ENCODE measurements at regions not wholly inside any gene's neighbourhood (a gene's known extent, or its start where the extent isn't known, plus 50 kb on each side); places are given as distances from the start of the nearest gene placed in this dataset.

- TF ChIP-seq TAF1 (IDR thresholded peaks at IDR 0.05; ENCODE audit: low read depth) (no peak), REST (IDR thresholded peaks at IDR 0.05; ENCODE audit: borderline replicate concordance) (no peak), SMC3 (conservative IDR thresholded peaks at IDR 0.05; ENCODE audit: poor library complexity) (no peak), EP300 (conservative IDR thresholded peaks at IDR 0.05; ENCODE audit: poor library complexity, severe bottlenecking) (no peak), MXI1 (conservative IDR thresholded peaks at IDR 0.05; ENCODE audit: poor library complexity, severe bottlenecking) (no peak), RAD21 (conservative IDR thresholded peaks at IDR 0.05) (no peak), EZH2 (IDR thresholded peaks at IDR 0.05; ENCODE audit: borderline replicate concordance, insufficient read depth, low read length, poor library complexity, severe bottlenecking) (no peak), CTCF (IDR thresholded peaks at IDR 0.05; ENCODE audit: poor library complexity, severe bottlenecking) (no peak), POLR2AphosphoS5 (IDR thresholded peaks at IDR 0.05) (no peak)
- Histone ChIP-seq H3K4me2 (ENCODE audit: low read length) (no peak overlapping the region), H3K79me2 (replicated peaks; ENCODE audit: insufficient read depth, low read length) (no peaks in the 10 kb centered on the region), H3F3A (ENCODE audit: insufficient read depth, low read length, poor library complexity, severe bottlenecking) (no peaks in the 10 kb centered on the region), H3K9me3 (ENCODE audit: low read length) (no peaks in the 10 kb centered on the region), H3K4me3 (ENCODE audit: low read length) (no peak overlapping the region), H3K27ac (ENCODE audit: low read length) (no peak overlapping the region), H3K36me3 (ENCODE audit: insufficient read depth, low read length) (no peaks in the 10 kb centered on the region), H3K27me3 (ENCODE audit: insufficient read depth, low read depth, low read length) (no peaks in the 10 kb centered on the region), H3K9me2 (ENCODE audit: insufficient read depth, low read length) (no peaks in the 10 kb centered on the region), H3K9ac (ENCODE audit: low read length) (no peak overlapping the region), H2AFZ (ENCODE audit: low read depth, low read length) (no peak overlapping the region), H4K20me1 (ENCODE audit: insufficient read depth) (no peaks in the 10 kb centered on the region)
Observed at GRCh38 chr12:126258190-126258589, 1193.0 kb downstream of the AACS start.

- no peak overlapping the region for H3K9ac ChIP-seq (ENCODE audit: low read length)
- no peak overlapping the region for H3K4me2 ChIP-seq (ENCODE audit: low read length)
- H3K4me3 ChIP-seq (ENCODE audit: low read length): no peak overlapping the region
- no peaks in the 10 kb centered on the region for H3K9me2 ChIP-seq (ENCODE audit: insufficient read depth, low read length)
- H2AFZ ChIP-seq (ENCODE audit: low read depth, low read length): no peak overlapping the region
- H3K27ac ChIP-seq (ENCODE audit: low read length): no peak overlapping the region
- H3K79me2 ChIP-seq (replicated peaks; ENCODE audit: insufficient read depth, low read length): no peaks in the 10 kb centered on the region
- no peaks in the 10 kb centered on the region for H3K9me3 ChIP-seq (ENCODE audit: low read length)
- H3K36me3 ChIP-seq (ENCODE audit: insufficient read depth, low read length): no peaks in the 10 kb centered on the region
- no peaks in the 10 kb centered on the region for H3K27me3 ChIP-seq (ENCODE audit: insufficient read depth, low read depth, low read length)
- no peaks in the 10 kb centered on the region for H3F3A ChIP-seq (ENCODE audit: insufficient read depth, low read length, poor library complexity, severe bottlenecking)
- no peaks in the 10 kb centered on the region for H4K20me1 ChIP-seq (ENCODE audit: insufficient read depth)
- no peak for TF ChIP-seq TAF1 (IDR thresholded peaks at IDR 0.05; ENCODE audit: low read depth)
- no peak for TF ChIP-seq EZH2 (IDR thresholded peaks at IDR 0.05; ENCODE audit: borderline replicate concordance, insufficient read depth, low read length, poor library complexity, severe bottlenecking)
- no peak for TF ChIP-seq RAD21 (conservative IDR thresholded peaks at IDR 0.05)
- no peak for TF ChIP-seq POLR2AphosphoS5 (IDR thresholded peaks at IDR 0.05)
- no peak for TF ChIP-seq CTCF (IDR thresholded peaks at IDR 0.05; ENCODE audit: poor library complexity, severe bottlenecking)
- no peak for TF ChIP-seq EP300 (conservative IDR thresholded peaks at IDR 0.05; ENCODE audit: poor library complexity, severe bottlenecking)
- TF ChIP-seq REST (IDR thresholded peaks at IDR 0.05; ENCODE audit: borderline replicate concordance): no peak
- no peak for TF ChIP-seq MXI1 (conservative IDR thresholded peaks at IDR 0.05; ENCODE audit: poor library complexity, severe bottlenecking)
- no peak for TF ChIP-seq SMC3 (conservative IDR thresholded peaks at IDR 0.05; ENCODE audit: poor library complexity)
Observed at GRCh38 chr12:126262829-126263228, 1197.6 kb downstream of the AACS start.
